GM21528 (cell line): ENCODE measurements at regions not wholly inside any gene's neighbourhood (a gene's known extent, or its start where the extent isn't known, plus 50 kb on each side); places are given as distances from the start of the nearest gene placed in this dataset.

Experiments used
- ATAC-seq: cut with Tn5 transposase; IDR thresholded peaks from one replicate; pipeline ENCODE4 v1.9.1; 2021; ENCODE audit warnings: mild to moderate bottlenecking, moderate library complexity; ENCODE audit not compliant: unreplicated experiment, low FRiP score

DNA sequence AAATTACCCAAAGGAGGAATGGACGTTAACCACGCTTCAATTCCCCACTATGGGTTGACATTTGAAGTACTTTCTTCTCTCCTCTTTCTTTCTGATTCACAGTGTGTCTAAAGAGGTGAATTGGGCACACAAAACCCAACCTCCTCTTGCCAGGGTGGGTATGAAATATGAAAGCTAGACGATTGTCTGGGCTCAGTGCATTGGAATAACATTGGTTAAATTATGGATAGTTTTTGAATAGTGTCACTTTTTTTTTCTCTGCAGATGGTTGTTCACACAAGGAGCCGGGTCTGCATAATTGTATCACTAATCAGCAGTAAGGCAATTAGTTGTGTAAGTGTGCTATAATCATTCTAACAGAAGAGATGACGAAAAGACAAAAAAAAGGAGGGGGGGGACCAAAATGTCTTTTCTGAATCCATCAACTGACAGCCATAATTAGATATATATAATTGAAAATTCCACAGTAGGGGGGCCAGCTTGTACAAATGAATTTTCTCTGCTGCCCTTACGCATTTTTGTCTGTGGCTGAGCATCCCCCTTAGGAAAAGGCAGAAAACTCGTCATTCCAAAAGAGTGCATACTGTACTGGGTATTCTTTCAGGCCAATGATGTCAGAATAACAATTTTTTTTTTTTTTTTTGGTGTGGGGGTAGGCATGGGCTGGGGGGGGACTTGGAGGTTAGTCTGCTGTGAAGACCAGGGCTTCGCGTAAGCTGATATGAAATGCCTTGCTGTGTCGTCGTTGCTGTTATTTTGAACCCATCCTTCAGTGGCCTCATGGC lies 307.5 kb upstream of the SALL1 start:
- ATAC-seq, result no peak

- ATAC-seq, result no peak
Measured at GRCh38 chr16:51457775-51458174, 306.7 kb upstream of the SALL1 start.

DNA sequence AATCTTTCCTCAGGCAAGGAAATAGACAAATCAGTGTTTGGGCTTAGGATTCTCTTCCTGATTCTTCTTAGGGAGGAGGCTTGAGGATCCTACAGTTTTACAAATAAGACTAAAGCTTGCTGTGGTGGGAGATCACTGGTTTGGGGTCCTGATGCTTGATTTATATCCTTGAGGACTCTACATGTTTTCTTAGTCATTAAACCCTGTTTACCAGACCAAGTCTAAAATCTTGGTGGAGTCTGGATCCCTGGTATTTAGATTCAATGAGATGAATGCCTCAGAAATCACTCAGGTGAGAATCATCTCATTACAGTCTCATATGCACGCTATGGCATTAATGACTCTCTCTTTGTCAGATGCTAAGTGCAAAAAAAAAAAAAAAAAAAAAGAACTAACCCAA lies 304.3 kb upstream of the SALL1 start:
- ATAC-seq, result no peak

- ATAC-seq, result no peak
Measured at GRCh38 chr16:51453251-51453650, 302.2 kb upstream of the SALL1 start.

GRCh38 chr16:51450909-51451308 lies 299.8 kb upstream of the SALL1 start:
- ATAC-seq, result no peak

DNA sequence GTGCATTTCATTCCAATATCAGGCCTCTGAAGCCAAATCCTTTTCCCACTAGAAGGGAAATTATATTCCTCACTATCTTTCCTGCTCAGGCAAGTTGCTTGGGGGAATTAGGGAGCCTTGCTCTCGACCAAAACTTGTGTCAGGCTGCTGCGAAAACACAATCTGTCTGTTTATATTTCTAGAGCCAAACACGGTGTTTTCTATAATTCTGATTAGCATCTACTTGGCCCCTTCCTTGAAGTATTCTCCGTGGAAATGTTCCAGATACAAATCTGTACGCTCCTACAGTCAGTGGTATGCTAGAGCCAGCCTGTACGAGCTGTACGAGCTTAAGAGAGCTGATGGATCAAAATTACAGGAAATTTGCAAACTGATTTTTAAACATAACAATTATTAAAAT lies 299.3 kb upstream of the SALL1 start:
- ATAC-seq, result no peak

DNA sequence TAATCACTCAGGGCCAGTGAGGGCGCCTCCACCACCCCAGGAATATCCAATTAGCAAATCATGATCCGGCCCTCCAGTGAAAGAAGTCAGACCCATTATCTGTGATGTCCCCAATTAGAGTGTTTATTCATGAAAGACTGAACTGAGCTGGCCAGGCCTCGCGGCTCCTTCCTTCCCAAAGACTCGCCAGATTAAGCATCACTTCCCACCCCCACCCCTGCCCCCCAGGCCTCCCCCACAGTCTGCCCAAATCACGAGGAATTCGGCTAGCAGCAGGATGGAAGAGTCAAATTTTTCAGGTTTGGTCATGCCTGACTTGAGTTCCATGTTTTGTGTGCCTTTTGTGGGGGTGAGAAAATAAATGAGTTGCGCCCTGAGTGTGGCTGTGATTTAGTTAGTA lies 298.4 kb upstream of the SALL1 start:
- no peak for ATAC-seq

- ATAC-seq, result no peak
Measured at GRCh38 chr16:51445250-51445649, 294.2 kb upstream of the SALL1 start.

DNA sequence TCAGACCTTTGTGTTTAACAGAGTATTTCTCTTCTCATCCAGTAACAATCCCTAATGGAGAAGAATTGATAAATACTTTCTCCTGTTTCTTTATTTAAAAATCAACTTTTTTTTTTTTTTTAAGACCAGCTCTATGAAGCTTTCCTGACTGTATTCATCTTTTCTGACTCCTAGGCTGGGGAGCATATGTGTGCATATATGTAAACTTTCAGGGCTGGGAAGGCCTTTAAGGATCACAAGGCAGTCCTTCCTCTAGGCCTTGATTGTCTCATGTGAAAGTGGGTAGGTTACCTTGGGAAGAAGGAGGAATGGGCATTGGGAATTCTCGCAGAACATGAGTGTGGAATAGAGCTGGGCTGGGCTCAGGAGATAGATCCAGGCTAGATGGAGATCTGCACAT lies 292.9 kb upstream of the SALL1 start:
- no peak for ATAC-seq

GRCh38 chr16:51442141-51442870 lies 291.2 kb upstream of the SALL1 start:
- no peak for ATAC-seq

GRCh38 chr16:51440131-51440889 lies 289.2 kb upstream of the SALL1 start:
- ATAC-seq, result no peak

DNA sequence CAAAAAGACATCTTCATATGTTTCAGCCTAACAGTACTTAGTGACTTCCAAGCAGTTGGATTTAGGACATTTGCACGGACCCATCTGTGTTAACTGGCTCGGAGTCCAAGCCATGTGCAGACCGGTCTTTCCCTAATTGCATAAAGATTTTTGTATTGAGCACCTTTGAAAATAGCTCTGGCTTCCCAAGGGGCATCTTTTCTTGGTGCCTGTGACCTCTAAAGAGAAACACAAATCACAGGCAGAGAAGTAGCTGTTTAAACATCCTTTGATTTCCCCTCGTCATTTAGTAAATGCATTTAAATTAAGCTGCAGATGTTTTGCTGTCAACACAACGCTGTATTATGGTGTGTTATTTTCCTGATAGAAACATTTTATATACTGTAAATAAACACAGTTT lies 288.2 kb upstream of the SALL1 start:
- no peak for ATAC-seq

- ATAC-seq, result no peak
Measured at GRCh38 chr16:51436742-51437141, 285.7 kb upstream of the SALL1 start.

- no peak for ATAC-seq
Measured at GRCh38 chr16:51434567-51435198, 283.6 kb upstream of the SALL1 start.

GRCh38 chr16:51433599-51433998 lies 282.5 kb upstream of the SALL1 start:
- no peak for ATAC-seq

GRCh38 chr16:51431517-51432241 lies 280.6 kb upstream of the SALL1 start:
- no peak for ATAC-seq

GRCh38 chr16:51430716-51431369 lies 279.8 kb upstream of the SALL1 start:
- ATAC-seq, result no peak

DNA sequence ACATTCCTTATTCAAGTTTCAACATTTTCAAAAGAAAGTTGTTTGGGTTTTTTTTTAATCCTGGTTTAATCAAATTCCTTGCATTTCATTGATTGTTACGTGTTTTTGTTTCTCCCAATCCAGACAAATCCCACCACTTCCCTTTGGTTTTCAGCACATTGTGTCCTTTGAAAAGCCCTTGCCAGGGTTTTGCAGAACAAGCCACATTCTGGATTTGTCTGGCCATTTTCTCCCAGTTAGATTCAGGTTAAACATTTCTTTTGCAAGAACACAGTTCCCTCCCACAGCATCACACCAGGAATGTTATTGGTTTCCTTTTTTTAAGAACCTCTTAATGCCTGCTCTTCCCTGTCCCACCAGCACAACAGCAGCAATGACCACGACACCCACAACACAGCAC lies 278.0 kb upstream of the SALL1 start:
- no peak for ATAC-seq

DNA sequence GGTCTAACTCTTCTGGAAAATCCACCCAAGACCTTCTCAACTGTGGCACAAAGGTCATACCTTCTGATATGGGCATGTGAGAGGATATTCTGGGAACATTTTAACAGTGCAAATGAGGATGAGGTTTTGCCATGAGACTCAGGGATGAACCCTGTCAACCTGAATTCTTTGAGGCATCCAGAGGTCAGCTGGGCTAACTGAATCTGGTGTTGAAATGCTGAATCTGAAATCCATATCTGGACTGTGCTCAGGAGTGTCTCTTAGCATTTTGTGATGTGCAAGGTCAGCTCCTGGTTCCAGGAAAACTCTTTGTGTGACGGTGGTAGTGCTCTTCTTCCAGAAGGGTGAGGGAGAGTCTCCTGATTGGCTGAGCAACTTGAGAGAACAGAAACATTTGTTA lies 276.0 kb upstream of the SALL1 start:
- no peak for ATAC-seq

DNA sequence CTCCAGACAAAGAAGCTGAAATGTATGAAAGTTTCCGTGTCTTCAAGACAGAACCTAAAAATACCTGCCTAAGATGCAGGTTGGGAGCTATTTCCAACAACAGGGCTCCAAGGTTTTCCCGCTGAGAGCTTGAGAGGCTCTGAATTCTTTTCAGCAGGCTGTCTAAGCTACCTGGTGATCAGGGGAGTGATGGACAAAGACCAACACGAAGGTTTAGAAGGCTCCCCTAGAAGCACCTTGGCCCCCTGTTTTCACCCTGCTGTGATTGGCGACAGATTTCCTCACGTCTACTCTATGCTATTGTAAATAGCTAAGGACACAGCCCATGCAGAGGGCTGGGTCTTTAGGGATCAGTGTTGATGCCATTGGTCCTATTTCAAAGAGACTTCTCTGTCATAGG lies 275.2 kb upstream of the SALL1 start:
- no peak for ATAC-seq
